ENCODE measurements at regions not wholly inside any gene's neighbourhood (a gene's known extent, or its start where the extent isn't known, plus 50 kb on each side); places are given as distances from the start of the nearest gene placed in this dataset.

DNA sequence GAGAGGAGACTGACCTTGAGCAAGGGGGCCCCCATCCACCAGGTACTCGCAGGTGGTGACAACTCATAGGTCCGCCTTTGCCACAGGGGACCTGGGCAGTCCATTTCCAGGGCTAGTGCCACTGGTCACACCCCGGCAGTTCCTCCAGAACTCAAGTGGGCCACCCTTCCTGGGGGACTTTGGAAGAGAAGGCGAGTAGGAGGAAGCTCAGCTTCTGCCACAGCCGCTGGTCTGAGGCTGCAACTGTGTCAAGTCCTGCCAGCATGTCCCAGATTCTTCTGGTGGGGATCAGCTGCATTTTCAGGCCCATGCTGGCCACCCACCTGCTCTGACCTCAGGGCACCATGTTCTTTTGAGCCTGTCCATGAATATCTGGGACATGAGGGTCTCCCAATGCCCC, 423.9 kb upstream of the MYT1L start:
- DNase-seq = no peak

GRCh38 chr2:2751715-2752315, 420.7 kb upstream of the MYT1L start:
- no peak for DNase-seq

DNA sequence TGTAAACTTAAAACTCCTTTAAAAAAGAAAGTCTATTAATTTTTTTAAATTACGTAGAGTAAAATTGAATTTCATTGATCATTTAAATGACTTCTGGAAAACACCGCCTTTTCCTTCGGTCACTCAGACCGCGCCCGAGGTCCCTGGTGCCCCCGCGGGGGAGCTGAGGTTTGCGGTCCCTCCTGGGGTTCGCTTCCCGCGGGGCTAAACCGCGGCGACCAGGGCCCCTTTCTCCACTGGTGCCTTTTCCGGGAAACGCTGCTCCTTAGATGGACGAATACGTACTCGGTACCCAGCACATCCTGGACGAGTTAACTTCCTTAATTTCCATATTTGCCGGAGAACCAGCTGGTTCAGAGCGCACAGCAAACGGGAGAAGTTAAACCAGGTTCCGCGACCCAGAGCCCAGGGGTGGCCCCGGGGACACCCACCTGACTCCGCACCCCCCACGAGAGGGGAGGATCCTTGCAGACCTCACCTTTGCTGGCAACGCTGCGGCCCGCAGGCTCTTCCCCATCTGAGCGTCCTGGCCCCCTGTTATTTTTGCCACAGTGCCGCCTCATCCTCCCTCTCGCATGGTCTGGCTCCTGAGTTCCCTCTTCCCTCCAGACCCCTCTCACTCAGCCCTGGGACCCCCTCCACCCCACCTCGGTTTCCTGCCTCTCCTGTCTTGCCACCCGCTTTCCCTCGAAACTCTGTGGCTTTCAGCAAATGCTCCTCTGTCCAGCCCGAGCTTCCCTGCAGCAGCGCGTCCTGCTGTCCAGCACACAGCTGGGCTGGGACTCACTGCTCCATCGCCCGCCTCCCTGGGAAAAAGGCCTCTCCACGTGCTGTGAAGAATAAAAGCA, 420.0 kb upstream of the MYT1L start:
- no peak for DNase-seq

- DNase-seq = no peak
These were observed 418.1 kb upstream of the MYT1L start for GRCh38 chr2:2749206-2749598.

- no peak for DNase-seq
These were observed 417.5 kb upstream of the MYT1L start for GRCh38 chr2:2748399-2749205.

DNA sequence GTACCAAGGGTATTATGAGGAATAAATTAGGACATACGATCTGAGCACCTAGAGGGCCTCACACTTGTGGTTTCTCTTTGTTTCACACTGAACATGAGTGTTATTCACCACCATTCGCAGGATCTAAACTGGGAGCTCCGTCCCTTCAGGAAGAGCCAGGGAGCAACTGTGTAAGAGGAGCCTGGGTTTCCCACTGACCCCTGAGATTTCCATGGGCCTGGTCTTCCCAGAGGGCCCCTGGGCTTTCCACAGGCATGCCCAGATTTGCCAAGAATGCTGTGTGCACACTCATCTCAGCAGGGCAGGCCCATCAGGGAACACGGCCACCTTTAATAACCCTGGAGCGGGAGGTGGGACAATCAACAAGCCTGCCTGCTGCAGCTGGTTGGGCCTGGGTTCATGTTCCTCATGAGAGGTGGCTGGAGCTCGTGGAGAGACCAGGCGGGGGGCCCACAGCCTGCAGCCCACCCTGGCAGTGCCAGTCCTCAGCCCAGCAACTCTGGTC, 416.8 kb upstream of the MYT1L start:
- DNase-seq = no peak

- no peak for DNase-seq
These were observed 415.7 kb upstream of the MYT1L start for GRCh38 chr2:2746731-2747130.

DNA sequence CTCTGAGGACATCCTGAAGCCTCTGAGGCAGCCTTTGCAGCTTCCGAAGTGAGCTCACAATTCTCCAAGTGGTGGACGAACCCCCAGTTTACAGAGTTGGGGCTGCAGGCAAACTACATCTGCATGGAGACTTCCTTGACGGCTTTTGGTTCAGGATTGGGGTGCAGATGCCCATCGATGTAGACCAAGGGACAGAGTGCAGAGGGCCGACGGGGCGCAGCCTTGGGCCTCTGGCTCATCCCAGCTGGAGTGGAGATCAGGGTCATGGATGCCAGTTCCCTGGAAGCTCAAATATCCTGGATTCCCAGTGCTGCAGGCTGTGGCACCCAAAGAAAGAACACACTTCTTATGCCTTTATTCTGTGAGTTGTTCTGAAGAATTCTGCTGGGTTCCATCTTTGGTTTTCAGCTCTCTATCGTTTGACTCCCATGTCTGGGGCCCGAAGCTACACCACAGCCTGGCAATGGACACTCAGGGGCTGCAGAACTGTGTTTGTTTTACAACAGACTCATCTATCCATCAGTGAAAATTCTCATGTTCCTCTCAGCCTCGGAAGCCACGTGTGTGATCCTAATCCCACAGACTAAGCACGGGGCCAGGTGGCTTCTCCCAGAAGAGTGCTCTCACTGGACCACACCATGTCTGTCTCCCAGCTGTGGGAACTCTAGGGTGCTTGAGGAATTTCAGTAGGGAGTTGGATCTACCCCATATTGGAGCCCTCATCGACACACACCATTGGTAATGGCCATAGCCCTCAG, 414.1 kb upstream of the MYT1L start:
- no peak for DNase-seq

- no peak for DNase-seq
These were observed 413.0 kb upstream of the MYT1L start for GRCh38 chr2:2744107-2744506.

DNA sequence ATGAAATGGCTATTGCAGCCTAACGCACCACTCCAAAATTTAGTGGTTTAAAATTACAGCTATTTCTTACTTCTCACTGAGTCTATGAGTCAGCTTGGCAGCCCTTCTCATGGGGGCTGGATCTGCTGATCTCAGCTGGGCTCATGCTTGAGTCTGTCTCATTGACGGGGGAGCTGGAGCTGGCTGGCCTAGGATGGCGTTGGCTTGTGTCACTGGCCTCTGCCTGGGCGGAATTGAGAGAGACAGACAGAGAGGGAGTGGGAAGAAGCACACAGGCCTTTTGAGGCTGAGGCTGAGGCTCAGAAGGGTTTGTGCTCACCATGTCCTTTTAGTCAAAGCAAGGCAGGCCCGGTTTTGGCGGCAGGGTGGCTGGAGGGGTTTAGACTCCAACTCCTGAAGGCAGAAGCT, 412.1 kb upstream of the MYT1L start:
- no peak for DNase-seq

- DNase-seq = no peak
These were observed 411.7 kb upstream of the MYT1L start for GRCh38 chr2:2742726-2743125.

DNA sequence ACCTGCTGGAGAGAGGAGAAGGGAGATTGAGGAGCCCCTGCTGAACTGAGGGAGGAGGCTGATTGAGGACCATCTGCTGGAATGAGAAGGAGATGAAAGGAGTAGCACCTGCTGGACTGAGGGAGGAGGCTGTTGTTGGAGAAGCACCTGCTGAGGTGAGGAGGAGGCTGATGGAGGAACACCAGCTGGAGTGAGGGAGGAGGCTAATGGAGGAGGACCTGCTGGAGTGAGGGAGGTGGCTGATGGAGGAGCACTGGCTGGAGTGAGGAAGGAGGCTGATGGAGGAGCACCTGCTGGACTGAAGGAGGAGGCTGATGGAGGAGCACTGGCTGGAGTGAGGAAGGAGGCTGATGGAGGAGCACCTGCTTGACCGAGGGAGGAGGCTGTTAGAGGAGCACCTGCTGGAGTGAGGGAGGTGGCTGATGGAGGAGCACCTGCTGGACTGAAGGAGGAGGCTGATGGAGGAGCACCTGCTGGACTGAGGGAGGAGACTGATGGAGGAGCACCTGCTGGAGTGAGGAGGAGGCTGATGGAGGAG, 409.2 kb upstream of the MYT1L start:
- no peak for DNase-seq

DNA sequence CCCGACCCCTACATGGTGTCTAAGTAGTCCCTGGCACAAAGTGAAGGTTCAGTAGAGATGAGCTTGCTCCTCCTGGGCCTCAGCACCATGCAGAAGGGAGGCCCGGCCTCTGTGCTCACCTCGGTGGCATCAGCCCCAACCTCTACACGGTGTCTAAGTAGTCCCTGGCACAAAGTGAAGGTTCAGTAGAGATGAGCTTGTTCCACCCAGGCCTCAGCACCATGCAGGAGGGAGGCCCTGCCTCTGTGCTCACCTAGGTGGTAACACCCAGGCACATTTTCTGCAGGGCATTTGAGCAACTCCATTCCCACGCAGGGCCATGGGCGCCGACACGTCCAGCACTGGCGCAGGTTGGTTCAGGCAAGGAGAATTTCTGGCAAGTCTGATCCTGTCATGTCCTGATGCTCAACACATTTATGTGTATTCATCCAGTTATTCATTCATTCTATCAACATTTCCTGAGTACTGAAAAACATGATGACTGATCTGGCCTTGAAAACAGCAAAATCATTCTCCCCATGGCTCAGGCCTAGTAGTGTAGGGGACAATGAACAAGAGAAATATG, 408.2 kb upstream of the MYT1L start:
- DNase-seq = no peak

DNA sequence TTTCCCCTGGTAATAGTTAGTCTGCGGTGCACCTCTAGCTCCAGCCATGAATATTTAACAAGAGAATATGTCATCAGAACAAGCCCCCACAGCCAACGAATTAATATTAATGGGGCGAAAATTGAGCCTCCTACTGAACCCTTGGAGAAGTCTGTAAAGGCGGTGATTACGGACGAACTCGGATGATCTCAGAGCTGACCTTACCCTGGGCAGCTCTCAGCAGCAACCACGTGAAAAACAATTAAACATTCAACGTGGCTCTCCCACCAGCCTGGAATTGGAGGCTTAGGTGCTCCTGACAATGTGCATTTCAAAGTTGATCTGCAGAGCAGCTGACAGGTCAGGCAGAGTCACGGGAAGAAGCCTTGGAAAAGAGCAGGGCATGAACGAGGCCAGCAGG, 407.6 kb upstream of the MYT1L start:
- no peak for DNase-seq

DNA sequence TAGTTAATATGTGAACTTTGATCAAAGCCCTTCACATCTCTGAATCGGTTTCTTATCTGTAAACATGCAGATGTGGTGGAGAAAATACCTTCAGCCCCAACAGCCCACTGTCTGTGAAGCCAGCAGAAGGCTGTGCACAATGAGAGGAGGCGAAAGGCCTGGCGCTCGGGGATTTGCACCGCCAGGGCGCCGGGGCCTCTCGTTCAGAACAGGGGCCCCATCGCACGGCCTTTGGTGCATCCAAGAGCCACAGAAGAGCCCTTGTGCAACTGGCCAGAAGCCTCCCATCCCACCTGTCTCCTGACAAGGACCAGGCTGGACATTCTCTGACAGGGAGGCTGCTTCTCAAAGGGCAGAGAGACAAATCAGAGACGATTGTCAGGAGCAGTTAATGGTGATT, 407.2 kb upstream of the MYT1L start:
- no peak for DNase-seq

DNA sequence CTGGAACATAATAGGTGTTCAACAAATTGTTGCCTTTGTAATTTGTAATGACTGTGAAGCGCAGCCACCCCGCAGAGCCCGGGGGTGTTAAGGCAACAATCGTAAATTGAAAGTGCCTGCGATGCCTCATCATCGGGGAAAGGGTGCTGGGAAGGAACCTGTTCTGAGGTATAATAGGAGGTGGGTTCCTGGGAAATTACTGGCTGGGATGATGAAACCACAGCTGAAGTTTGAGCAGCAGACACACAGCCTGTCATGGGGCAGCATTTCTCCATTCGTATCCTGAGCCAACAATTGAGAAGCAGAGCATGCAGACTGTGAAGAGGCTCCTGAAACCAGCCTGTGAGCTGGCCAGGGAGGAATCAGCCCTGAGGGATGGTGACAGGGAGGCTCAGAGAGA, 404.0 kb upstream of the MYT1L start:
- DNase-seq = no peak

GRCh38 chr2:2734308-2734707, 403.2 kb upstream of the MYT1L start:
- no peak for DNase-seq

DNA sequence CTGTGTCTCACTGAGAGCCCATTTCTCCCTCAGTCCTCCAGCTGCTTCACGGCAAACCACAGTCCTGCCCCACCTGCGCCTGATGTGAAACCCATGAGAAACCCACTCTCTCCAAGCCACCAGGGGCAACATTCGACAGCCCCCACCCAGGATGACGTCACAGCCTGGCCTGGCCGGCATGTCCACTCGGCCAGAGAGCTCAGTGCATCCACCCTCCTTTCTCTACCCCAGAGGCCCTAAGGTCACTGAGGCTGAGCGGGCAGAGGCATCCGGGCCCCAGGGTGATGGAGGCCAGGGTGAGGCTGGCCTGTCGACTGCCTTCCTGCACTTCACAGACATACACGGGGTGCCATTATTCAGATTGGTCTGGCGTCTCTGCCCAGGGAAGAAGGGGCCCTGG, 402.7 kb upstream of the MYT1L start:
- no peak for DNase-seq

DNA sequence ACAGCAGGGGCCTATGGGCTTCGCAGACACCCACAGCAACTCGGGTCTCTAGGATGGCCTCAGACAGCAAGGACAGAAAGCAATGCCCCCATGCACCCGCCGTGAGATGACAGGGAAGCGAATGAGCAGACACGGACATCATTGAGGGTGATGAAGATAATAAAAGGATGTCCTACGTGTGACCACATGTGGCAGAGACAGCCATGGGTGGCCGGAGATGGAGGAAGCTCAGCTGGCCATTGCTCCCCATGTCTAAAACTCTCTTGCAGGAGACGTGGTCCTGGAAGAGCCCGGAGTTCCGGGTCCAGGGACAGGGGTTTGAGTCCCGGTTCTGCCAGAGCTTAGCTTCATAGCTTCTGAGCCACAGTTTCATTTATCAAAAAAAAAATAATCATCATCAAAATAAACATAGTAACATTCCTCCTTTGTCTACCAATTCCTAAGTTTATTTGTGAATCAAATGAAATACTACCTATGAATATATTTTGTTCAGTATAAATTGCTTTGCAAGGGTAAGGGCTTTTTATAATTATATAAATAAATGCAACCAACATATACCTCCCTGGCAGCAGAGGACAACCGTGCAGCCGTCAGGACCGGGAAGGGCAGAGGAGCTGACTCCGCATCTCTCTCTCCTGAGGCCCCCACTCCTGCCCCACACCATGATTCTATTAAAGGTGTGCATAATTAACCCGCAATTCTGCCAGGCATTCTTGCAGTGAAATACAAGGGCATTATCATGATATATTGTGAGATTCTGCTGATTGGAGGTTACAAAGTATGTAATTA, 401.4 kb upstream of the MYT1L start:
- no peak for DNase-seq

GRCh38 chr2:2731816-2732284, 400.8 kb upstream of the MYT1L start:
- no peak for DNase-seq

GRCh38 chr2:2731101-2731815, 400.2 kb upstream of the MYT1L start:
- no peak for DNase-seq
